ENCODE measurements at regions not wholly inside any gene's neighbourhood (a gene's known extent, or its start where the extent isn't known, plus 50 kb on each side); places are given as distances from the start of the nearest gene placed in this dataset.

- TF ChIP-seq CTCF (IDR thresholded peaks at IDR 0.05), result no peak
- no peak for TF ChIP-seq POLR2A (IDR thresholded peaks at IDR 0.05)
Measured at GRCh38 chr13:97542102-97542685, 108.2 kb downstream of the RAP2A start.
